MM.1S (cell line): ENCODE measurements at regions not wholly inside any gene's neighbourhood (a gene's known extent, or its start where the extent isn't known, plus 50 kb on each side); places are given as distances from the start of the nearest gene placed in this dataset.
A peak's percentile ranks its signal among the peaks of the same experiment; 100 is the strongest.

Experiments used
- DNase-seq: peaks from one replicate; pipeline ENCODE4 v3.0.0-alpha.2; 2015
- H2AFZ ChIP-seq: fragments of 300-600 bp; sonication (generic); 2 replicates; pipeline ENCODE4 v1.6.0; 2016; ENCODE audit warnings: antibody characterized with exemption, low read length
- H3F3A ChIP-seq: fragments of 300-600 bp; sonication (generic); 2 replicates; pipeline ENCODE4 v1.6.1; 2016; ENCODE audit warnings: mild to moderate bottlenecking, antibody characterized with exemption, low read length, moderate library complexity, mixed read lengths; ENCODE audit not compliant: insufficient read depth
- H3K27ac ChIP-seq: fragments of 300-600 bp; sonication (generic); 2 replicates; pipeline ENCODE4 v1.5.1; 2016; ENCODE audit warnings: mild to moderate bottlenecking, low read length
- H3K27me3 ChIP-seq: fragments of 300-600 bp; sonication (generic); replicated peaks from 2 replicates; pipeline ENCODE4 v1.6.0; 2016; ENCODE audit warnings: low read length; ENCODE audit not compliant: insufficient read depth
- H3K36me3 ChIP-seq: fragments of 300-600 bp; sonication (generic); replicated peaks from 2 replicates; pipeline ENCODE4 v1.6.1; 2016; ENCODE audit warnings: mild to moderate bottlenecking, low read length, mixed read lengths; ENCODE audit not compliant: insufficient read depth
- H3K4me1 ChIP-seq: fragments of 300-600 bp; sonication (generic); 2 replicates; pipeline ENCODE4 v1.6.1; 2016; ENCODE audit warnings: low read length, mixed read lengths
- H3K4me2 ChIP-seq: fragments of 300-600 bp; sonication (generic); 2 replicates; pipeline ENCODE4 v1.6.0; 2016; ENCODE audit warnings: low read depth, low read length
- H3K4me3 ChIP-seq: fragments of 300-600 bp; sonication (generic); 2 replicates; pipeline ENCODE4 v1.5.1; 2016; ENCODE audit warnings: low read length, mixed read lengths
- H3K79me2 ChIP-seq: fragments of 300-600 bp; sonication (generic); 2 replicates; pipeline ENCODE4 v1.6.1; 2016; ENCODE audit warnings: mixed run types, low read length, mixed read lengths
- H3K9ac ChIP-seq: fragments of 300-600 bp; sonication (generic); 2 replicates; pipeline ENCODE4 v1.6.1; 2016; ENCODE audit warnings: low read length, mixed read lengths
- H3K9me2 ChIP-seq: fragments of 300-600 bp; sonication (generic); replicated peaks from 2 replicates; pipeline ENCODE4 v1.6.1; 2016; ENCODE audit warnings: mild to moderate bottlenecking, low read length, mixed read lengths; ENCODE audit not compliant: insufficient read depth
- H3K9me3 ChIP-seq: fragments of 300-600 bp; sonication (generic); replicated peaks from 2 replicates; pipeline ENCODE4 v1.6.1; 2016; ENCODE audit warnings: mild to moderate bottlenecking, low read length, mixed read lengths; ENCODE audit not compliant: insufficient read depth
- H4K20me1 ChIP-seq: fragments of 300-600 bp; sonication (generic); 2 replicates; pipeline ENCODE4 v1.6.1; 2016; ENCODE audit warnings: mild to moderate bottlenecking, low read length, moderate library complexity, mixed read lengths; ENCODE audit not compliant: insufficient read depth
- EZH2 ChIP-seq: fragments of 300-600 bp; sonication (generic); optimal IDR thresholded peaks from 2 replicates; pipeline ENCODE3; 2017; ENCODE audit warnings: low read depth, mild to moderate bottlenecking, antibody characterized with exemption, low read length, mixed read lengths
- EZH2phosphoT487 ChIP-seq: fragments of 300-600 bp; sonication (generic); IDR thresholded peaks from 2 replicates; pipeline ENCODE4 v1.6.1; 2018; ENCODE audit warnings: antibody characterized with exemption, low read length
- TF ChIP-seq, protein P1 (sequence below): fragments of 300-600 bp; sonication (generic); IDR thresholded peaks from 2 replicates; pipeline ENCODE4 v1.5.1; 2016; ENCODE audit warnings: antibody characterized with exemption, low read length, mixed read lengths

DNA sequence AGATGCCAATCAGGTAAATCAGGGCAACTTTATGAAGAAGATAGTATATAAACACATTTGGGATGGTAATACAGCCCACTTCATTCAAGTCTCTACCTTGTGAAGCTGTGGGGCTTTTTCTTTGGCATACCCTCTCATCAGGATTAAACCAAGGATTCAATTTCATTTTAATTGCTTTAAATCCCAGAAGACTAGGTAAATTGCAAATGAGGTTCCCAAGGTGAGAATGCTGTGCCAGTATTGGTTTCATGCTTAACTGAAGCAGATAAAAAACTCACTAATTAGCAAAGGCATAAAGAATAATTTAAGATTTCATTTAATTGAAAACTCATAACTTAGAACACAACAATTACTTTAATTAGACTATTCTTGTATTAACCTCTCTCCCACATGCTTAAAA lies 1218.1 kb downstream of the FAM181B start:
- no peak overlapping the region for H3K4me3 ChIP-seq
- no peak overlapping the region for H2AFZ ChIP-seq
- H3K9me3 ChIP-seq = no peaks in the 10 kb centered on the region
- H3K9me2 ChIP-seq = no peaks in the 10 kb centered on the region
- no peak for DNase-seq
- no peaks in the 10 kb centered on the region for H4K20me1 ChIP-seq
- TF ChIP-seq EZH2phosphoT487 (no peak), EZH2 (no peak)
- TF ChIP-seq, protein P1, sequence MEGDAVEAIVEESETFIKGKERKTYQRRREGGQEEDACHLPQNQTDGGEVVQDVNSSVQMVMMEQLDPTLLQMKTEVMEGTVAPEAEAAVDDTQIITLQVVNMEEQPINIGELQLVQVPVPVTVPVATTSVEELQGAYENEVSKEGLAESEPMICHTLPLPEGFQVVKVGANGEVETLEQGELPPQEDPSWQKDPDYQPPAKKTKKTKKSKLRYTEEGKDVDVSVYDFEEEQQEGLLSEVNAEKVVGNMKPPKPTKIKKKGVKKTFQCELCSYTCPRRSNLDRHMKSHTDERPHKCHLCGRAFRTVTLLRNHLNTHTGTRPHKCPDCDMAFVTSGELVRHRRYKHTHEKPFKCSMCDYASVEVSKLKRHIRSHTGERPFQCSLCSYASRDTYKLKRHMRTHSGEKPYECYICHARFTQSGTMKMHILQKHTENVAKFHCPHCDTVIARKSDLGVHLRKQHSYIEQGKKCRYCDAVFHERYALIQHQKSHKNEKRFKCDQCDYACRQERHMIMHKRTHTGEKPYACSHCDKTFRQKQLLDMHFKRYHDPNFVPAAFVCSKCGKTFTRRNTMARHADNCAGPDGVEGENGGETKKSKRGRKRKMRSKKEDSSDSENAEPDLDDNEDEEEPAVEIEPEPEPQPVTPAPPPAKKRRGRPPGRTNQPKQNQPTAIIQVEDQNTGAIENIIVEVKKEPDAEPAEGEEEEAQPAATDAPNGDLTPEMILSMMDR = no peak
- H3K27me3 ChIP-seq = no peaks in the 10 kb centered on the region
- H3K79me2 ChIP-seq = no peaks in the 10 kb centered on the region
- H3K36me3 ChIP-seq = no peaks in the 10 kb centered on the region
- H3K4me1 ChIP-seq = no peaks in the 10 kb centered on the region
- H3F3A ChIP-seq = no peaks in the 10 kb centered on the region
- no peak overlapping the region for H3K27ac ChIP-seq
- no peak overlapping the region for H3K4me2 ChIP-seq
- no peak overlapping the region for H3K9ac ChIP-seq

DNA sequence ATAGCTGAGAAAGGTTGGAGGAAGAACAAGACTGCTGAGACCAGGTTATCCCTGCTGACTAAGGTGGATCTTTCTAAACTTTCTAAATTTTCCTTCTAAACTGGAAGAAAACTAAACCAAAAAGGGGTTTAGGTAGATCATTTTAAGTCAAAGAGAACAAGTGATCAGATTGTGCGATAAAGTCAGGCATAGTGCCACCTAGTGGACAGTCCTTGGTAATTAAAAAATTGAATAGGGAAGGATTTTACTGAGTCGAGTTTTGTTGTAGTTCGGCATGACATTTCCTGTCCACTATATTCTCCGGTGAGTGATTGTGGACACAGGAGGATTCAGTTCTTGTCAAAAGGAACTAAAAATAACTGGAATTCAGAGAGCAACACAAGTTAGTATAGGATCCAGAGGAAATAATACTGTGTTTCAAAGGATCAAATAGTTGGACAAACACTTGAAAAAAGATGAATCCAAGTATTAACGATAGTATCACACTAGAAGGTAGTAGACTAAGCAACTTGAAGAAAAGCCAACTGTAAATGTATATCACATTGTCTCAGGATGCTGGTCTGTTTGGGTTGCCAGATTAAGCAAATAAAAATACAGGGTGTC lies 1236.4 kb downstream of the FAM181B start:
- Histone ChIP-seq H3K9me3 (no peaks in the 10 kb centered on the region), H3F3A (no peaks in the 10 kb centered on the region), H4K20me1 (no peaks in the 10 kb centered on the region), H3K9me2 (no peaks in the 10 kb centered on the region), H3K4me2 (peak overlapping the region; percentile 55; the same call in 1 of the 2 replicates), H3K27me3 (no peaks in the 10 kb centered on the region), H2AFZ (peak overlapping the region; percentile 46), H3K27ac (no peak overlapping the region), H3K4me1 (no peaks in the 10 kb centered on the region), H3K79me2 (no peaks in the 10 kb centered on the region), H3K36me3 (no peaks in the 10 kb centered on the region), H3K9ac (no peak overlapping the region), H3K4me3 (no peak overlapping the region)
- TF ChIP-seq EZH2phosphoT487 = no peak
- no peak for TF ChIP-seq EZH2
- TF ChIP-seq, protein P1 = peak; percentile 69
- peak; percentile 63 for DNase-seq

DNA sequence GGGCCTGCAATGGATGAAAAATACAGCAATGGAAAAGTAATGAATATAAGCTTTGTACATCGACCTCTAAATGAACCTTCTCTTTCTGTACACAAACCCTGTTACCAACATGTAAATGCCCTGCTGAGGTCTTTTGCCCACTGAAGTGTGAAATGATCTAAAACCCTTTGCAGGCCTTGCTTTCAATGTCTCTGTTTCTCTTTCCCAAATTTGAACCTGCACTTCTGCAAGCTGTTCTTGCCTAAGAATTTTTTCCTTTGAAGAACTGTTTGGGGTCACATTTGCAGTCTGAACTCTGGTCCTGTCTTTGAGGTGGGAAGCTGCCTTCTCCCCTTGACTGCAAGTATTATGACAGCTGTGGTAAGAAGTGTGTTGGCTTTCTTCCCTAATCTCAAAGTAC lies 1237.1 kb downstream of the FAM181B start:
- no peaks in the 10 kb centered on the region for H3K36me3 ChIP-seq
- H3K27ac ChIP-seq = no peak overlapping the region
- H3K9ac ChIP-seq = no peak overlapping the region

More for the DNA sequence above, 1237.1 kb downstream of the FAM181B start:
- Histone ChIP-seq H3K79me2 (no peaks in the 10 kb centered on the region), H3K9me3 (no peaks in the 10 kb centered on the region), H3K4me3 (no peak overlapping the region), H3F3A (no peaks in the 10 kb centered on the region), H4K20me1 (no peaks in the 10 kb centered on the region), H3K4me2 (no peak overlapping the region), H2AFZ (no peak overlapping the region), H3K9me2 (no peaks in the 10 kb centered on the region), H3K4me1 (no peaks in the 10 kb centered on the region), H3K27me3 (no peaks in the 10 kb centered on the region)
- TF ChIP-seq, protein P1 = no peak
- TF ChIP-seq EZH2phosphoT487 = no peak
- TF ChIP-seq EZH2 = no peak
- no peak for DNase-seq
